IMR-90 (cell line): ENCODE measurements at regions not wholly inside any gene's neighbourhood (a gene's known extent, or its start where the extent isn't known, plus 50 kb on each side); places are given as distances from the start of the nearest gene placed in this dataset.

Experiments
- ATAC-seq: fragments of 200-7000 bp; cut with Tn5 transposase; 2 replicates; pipeline ENCODE4 v1.9.1; 2020; ENCODE audit warnings: low read depth, mild to moderate bottlenecking, moderate library complexity
- BruUV-seq: library from RNA; stranded (reverse); fragments of 400-500 nt; replicated peaks from 2 replicates; lab custom pipeline; 2021; lab: Mats Ljungman, UMichigan
- CTCF ChIA-PET: fragments of 300-600 bp; formaldehyde crosslinking; extraction: SDS; loops from one replicate; lab custom pipeline; 2021; ENCODE audit warnings: antibody characterized with exemption; lab: Yijun Ruan, JAX
- POLR2A ChIA-PET: fragments of 300-600 bp; sonication (Branson Sonifier 250); formaldehyde crosslinking; loops from one replicate; lab custom pipeline; 2022; ENCODE audit warnings: antibody characterized with exemption; ENCODE audit not compliant: unreplicated experiment; lab: Charles Lee
- DNase-seq: peaks from one replicate; pipeline ENCODE4 v3.0.0; 2013
- H2AFZ ChIP-seq: replicated peaks from 2 replicates; pipeline ENCODE3; 2013; ENCODE audit warnings: low read length, mild to moderate bottlenecking; ENCODE audit not compliant: poor library complexity
- H2AK5ac ChIP-seq: 2 replicates; pipeline ENCODE4 v1.6.1; 2013; ENCODE audit warnings: low read depth, low read length, inconsistent platforms
- H2AK9ac ChIP-seq: replicated peaks from 2 replicates; pipeline ENCODE3; 2013; ENCODE audit warnings: mild to moderate bottlenecking, low read depth, low read length, moderate library complexity; ENCODE audit not compliant: poor library complexity
- H2BK120ac ChIP-seq: 2 replicates; pipeline ENCODE4 v1.6.1; 2013; ENCODE audit warnings: low read depth, low read length, inconsistent platforms
- H2BK15ac ChIP-seq: 3 replicates; pipeline ENCODE4 v1.6.1; 2013; ENCODE audit warnings: low read depth, low read length, inconsistent platforms
- H2BK20ac ChIP-seq: 2 replicates; pipeline ENCODE4 v1.6.1; 2013; ENCODE audit warnings: low read depth, mild to moderate bottlenecking, inconsistent platforms, low read length, moderate library complexity
- H2BK5ac ChIP-seq: 2 replicates; pipeline ENCODE4 v1.6.1; 2013; ENCODE audit warnings: mild to moderate bottlenecking, low read depth, low read length, inconsistent platforms; ENCODE audit not compliant: poor library complexity, severe bottlenecking
- H3K14ac ChIP-seq: replicated peaks from 2 replicates; pipeline ENCODE4 v1.6.1; 2013; ENCODE audit warnings: low read depth, low read length, inconsistent platforms
- H3K18ac ChIP-seq: 2 replicates; pipeline ENCODE4 v1.6.1; 2013; ENCODE audit warnings: low read depth, low read length, control low read depth
- H3K23ac ChIP-seq: 2 replicates; pipeline ENCODE4 v1.6.1; 2013; ENCODE audit warnings: low read depth, low read length, inconsistent platforms
- H3K27ac ChIP-seq: 2 replicates; pipeline ENCODE4 v1.5.1; 2013; ENCODE audit warnings: mild to moderate bottlenecking, control low read depth, low read length; ENCODE audit not compliant: insufficient read depth
- H3K27me3 ChIP-seq: 2 replicates; pipeline ENCODE4 v1.6.1; 2013; ENCODE audit warnings: low read length; ENCODE audit not compliant: control insufficient read depth, insufficient read depth
- H3K36me3 ChIP-seq: 2 replicates; pipeline ENCODE4 v1.6.1; 2013; ENCODE audit warnings: low read length, mixed read lengths; ENCODE audit not compliant: control insufficient read depth, insufficient read depth
- H3K4ac ChIP-seq: 2 replicates; pipeline ENCODE4 v1.6.1; 2013; ENCODE audit warnings: low read depth, low read length, inconsistent platforms
- H3K4me1 ChIP-seq: 2 replicates; pipeline ENCODE4 v1.6.1; 2013; ENCODE audit warnings: low read length, mixed read lengths; ENCODE audit not compliant: control insufficient read depth, insufficient read depth
- H3K4me2 ChIP-seq: 2 replicates; pipeline ENCODE4 v1.6.1; 2013; ENCODE audit warnings: low read depth, mild to moderate bottlenecking, control low read depth, low read length, moderate library complexity
- H3K4me3 ChIP-seq: 2 replicates; pipeline ENCODE4 v1.5.1; 2013; ENCODE audit warnings: low read depth, mild to moderate bottlenecking, control low read depth, low read length, moderate library complexity; ENCODE audit not compliant: insufficient read depth
- H3K56ac ChIP-seq: 2 replicates; pipeline ENCODE4 v1.6.1; 2013; ENCODE audit warnings: low read length, inconsistent platforms; ENCODE audit not compliant: insufficient read depth; ENCODE audit errors: extremely low read depth
- H3K79me1 ChIP-seq, 2 experiments: 2 replicates each; pipeline ENCODE4 v1.6.1; 2013; ENCODE audit warnings: low read length in 2 of 2, inconsistent platforms in 1 of 2, low read depth in 1 of 2
- H3K9ac ChIP-seq: 2 replicates; pipeline ENCODE4 v1.6.1; 2013; ENCODE audit warnings: low read depth, low read length, control low read depth
- H3K9me1 ChIP-seq: 2 replicates; pipeline ENCODE4 v1.6.1; 2013; ENCODE audit warnings: low read length, inconsistent platforms; ENCODE audit not compliant: insufficient read depth
- H3K9me3 ChIP-seq: 2 replicates; pipeline ENCODE4 v1.6.1; 2013; ENCODE audit warnings: low read length; ENCODE audit not compliant: control insufficient read depth, insufficient read depth
- H4K20me1 ChIP-seq: 2 replicates; pipeline ENCODE4 v1.6.1; 2013; ENCODE audit warnings: low read length, inconsistent platforms; ENCODE audit not compliant: insufficient read depth
- H4K5ac ChIP-seq: 2 replicates; pipeline ENCODE4 v1.6.1; 2013; ENCODE audit warnings: mild to moderate bottlenecking, low read depth, low read length, control low read depth
- H4K8ac ChIP-seq, 2 experiments: 2 replicates each; pipeline ENCODE4 v1.6.1; 2013; ENCODE audit warnings: low read depth in 2 of 2, low read length in 2 of 2, control low read depth in 1 of 2, inconsistent platforms in 1 of 2
- H4K91ac ChIP-seq: 2 replicates; pipeline ENCODE4 v1.6.1; 2013; ENCODE audit warnings: low read depth, low read length, inconsistent platforms; ENCODE audit not compliant: insufficient read depth
- BHLHE40 ChIP-seq: fragments of 150-350 bp; IDR thresholded peaks from 2 replicates; pipeline ENCODE4 v1.6.1; 2016; ENCODE audit warnings: mild to moderate bottlenecking, low read depth, low read length
- CEBPB ChIP-seq: IDR thresholded peaks from 2 replicates; pipeline ENCODE4 v1.6.1; 2012; ENCODE audit warnings: low read depth, low read length, improper control_type of control experiment
- CHD1 ChIP-seq: IDR thresholded peaks from 2 replicates; pipeline ENCODE4 v1.6.1; 2012; ENCODE audit warnings: low read depth, low read length, improper control_type of control experiment
- FOS ChIP-seq: fragments of 150-350 bp; IDR thresholded peaks from 2 replicates; pipeline ENCODE4 v1.6.1; 2016; ENCODE audit warnings: low read depth, low read length
- MAFK ChIP-seq: IDR thresholded peaks from 2 replicates; pipeline ENCODE4 v1.6.1; 2012; ENCODE audit warnings: low read depth, low read length, improper control_type of control experiment
- MAZ ChIP-seq: IDR thresholded peaks from 2 replicates; pipeline ENCODE4 v1.6.1; 2012; ENCODE audit warnings: low read depth, mild to moderate bottlenecking, low read length, improper control_type of control experiment, moderate library complexity, borderline replicate concordance
- MXI1 ChIP-seq: IDR thresholded peaks from 2 replicates; pipeline ENCODE4 v1.6.1; 2012; ENCODE audit warnings: low read depth, mild to moderate bottlenecking, low read length, moderate library complexity, borderline replicate concordance
- NFE2L2 ChIP-seq: fragments of 150-350 bp; IDR thresholded peaks from 2 replicates; pipeline ENCODE4 v1.6.1; 2016; ENCODE audit warnings: low read depth, mild to moderate bottlenecking, low read length
- POLR2A ChIP-seq: IDR thresholded peaks from 2 replicates; pipeline ENCODE4 v1.6.1; 2012; ENCODE audit warnings: mild to moderate bottlenecking, low read depth, low read length
- RAD21 ChIP-seq: IDR thresholded peaks from 2 replicates; pipeline ENCODE4 v1.6.1; 2012; ENCODE audit warnings: low read length, improper control_type of control experiment
- RCOR1 ChIP-seq: IDR thresholded peaks from 2 replicates; pipeline ENCODE4 v1.6.1; 2012; ENCODE audit warnings: mild to moderate bottlenecking, low read length, improper control_type of control experiment; ENCODE audit not compliant: insufficient replicate concordance
- RFX5 ChIP-seq: IDR thresholded peaks from 2 replicates; pipeline ENCODE4 v1.8.0; 2012; ENCODE audit warnings: low read depth, mild to moderate bottlenecking, low read length, moderate library complexity
- SMC3 ChIP-seq: fragments of 150-350 bp; IDR thresholded peaks from 2 replicates; pipeline ENCODE4 v1.6.1; 2016; ENCODE audit warnings: low read depth, mild to moderate bottlenecking, antibody characterized with exemption, low read length, moderate library complexity
- dilution Hi-C: fragments of 300-500 bp; cut with HindIII; formaldehyde crosslinking; loops from one replicate; pipeline ENCODE4 v1.14.3; 2018; ENCODE audit warnings: low sequenced_read_pairs; ENCODE audit not compliant: unreplicated experiment
- in situ Hi-C: fragments of 300-500 bp; cut with MboI; formaldehyde crosslinking; loops from 3 replicates; pipeline ENCODE4 v1.14.3; 2019; ENCODE audit warnings: low sequenced_read_pairs, inconsistent platforms, mixed read lengths
- intact Hi-C: fragments of 100-400 bp; cut with micrococcal nuclease; formaldehyde crosslinking; loops from 2 replicates; pipeline ENCODE4 v1.10.0; 2022
- TF ChIP-seq, protein P1 (sequence below): conservative IDR thresholded peaks from 2 replicates; pipeline ENCODE4 v1.5.1; 2012; ENCODE audit warnings: mild to moderate bottlenecking, low read depth, low read length, improper control_type of control experiment
- TF ChIP-seq, protein P2 (sequence below): fragments of 150-350 bp; IDR thresholded peaks from 2 replicates; pipeline ENCODE4 v1.6.1; 2016; ENCODE audit warnings: low read depth, mild to moderate bottlenecking, low read length, moderate library complexity, borderline replicate concordance
- TF ChIP-seq, protein P3 (sequence below): fragments of 150-350 bp; IDR thresholded peaks from 2 replicates; pipeline ENCODE4 v1.6.1; 2017; ENCODE audit warnings: mild to moderate bottlenecking, antibody characterized with exemption, low read length, low read depth

DNA sequence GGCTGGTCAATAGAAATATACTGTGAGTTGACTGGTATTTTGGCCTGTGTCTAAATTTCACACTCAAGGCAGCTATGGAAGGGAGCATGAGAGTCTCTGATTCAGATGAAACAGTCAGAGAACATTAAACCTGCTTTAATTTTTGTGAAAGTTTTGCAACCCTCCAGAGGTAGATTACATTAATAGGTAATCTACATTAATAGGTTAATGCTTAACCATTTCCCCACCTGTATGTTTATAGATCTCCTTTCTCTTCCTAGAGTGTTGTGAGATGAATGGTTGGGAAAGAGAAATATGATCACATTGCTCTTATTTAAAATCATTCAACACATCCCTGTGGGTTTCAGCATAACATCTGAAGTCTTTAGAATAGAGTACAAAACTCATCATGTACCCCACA, 586.9 kb upstream of the DPPA4 start:
- ChIA-PET POLR2A (no interaction called here), CTCF (no interaction called here)
- Histone ChIP-seq H3K18ac (no peak overlapping the region; the same call in 1 of the 2 replicates), H2BK120ac (no peak overlapping the region), H3K14ac (no peak overlapping the region), H3K23ac (no peak overlapping the region), H4K8ac (no peak overlapping the region), H3K27ac (no peak overlapping the region), H2BK20ac (peak overlapping the region; percentile 53), H2BK15ac (0 out of 3 replicates have a peak overlapping the region, but pooled peaks have one; percentile 79), H3K9ac (no peak overlapping the region), H3K9me3 (no peaks in the 10 kb centered on the region), H3K4ac (no peak overlapping the region), H3K4me2 (no peak overlapping the region), H3K36me3 (no peaks in the 10 kb centered on the region), H3K79me1 (no peaks in the 10 kb centered on the region), H3K9me1 (no peaks in the 10 kb centered on the region), H2AK9ac (no peak overlapping the region), H3K56ac (no peak overlapping the region), H3K27me3 (no peaks in the 10 kb centered on the region), H3K4me1 (peaks cover 7% of the 10 kb centered on the region), H3K4me3 (no peak overlapping the region), H4K91ac (no peak overlapping the region), H2BK5ac (no peak overlapping the region), H4K5ac (no peak overlapping the region), H2AFZ (no peak overlapping the region), H2AK5ac (no peak overlapping the region), H4K20me1 (no peaks in the 10 kb centered on the region)
- ATAC-seq, result no peak
- dilution Hi-C loops (no loop called here), in situ Hi-C loops (no loop called here), intact Hi-C loops (no loop called here)
- TF ChIP-seq BHLHE40 (no peak), POLR2A (no peak), MAZ (no peak), MXI1 (no peak), MAFK (no peak), SMC3 (no peak), CEBPB (no peak), RCOR1 (no peak), CHD1 (no peak), RAD21 (no peak), RFX5 (no peak), NFE2L2 (no peak), FOS (no peak)
- TF ChIP-seq, protein P1, sequence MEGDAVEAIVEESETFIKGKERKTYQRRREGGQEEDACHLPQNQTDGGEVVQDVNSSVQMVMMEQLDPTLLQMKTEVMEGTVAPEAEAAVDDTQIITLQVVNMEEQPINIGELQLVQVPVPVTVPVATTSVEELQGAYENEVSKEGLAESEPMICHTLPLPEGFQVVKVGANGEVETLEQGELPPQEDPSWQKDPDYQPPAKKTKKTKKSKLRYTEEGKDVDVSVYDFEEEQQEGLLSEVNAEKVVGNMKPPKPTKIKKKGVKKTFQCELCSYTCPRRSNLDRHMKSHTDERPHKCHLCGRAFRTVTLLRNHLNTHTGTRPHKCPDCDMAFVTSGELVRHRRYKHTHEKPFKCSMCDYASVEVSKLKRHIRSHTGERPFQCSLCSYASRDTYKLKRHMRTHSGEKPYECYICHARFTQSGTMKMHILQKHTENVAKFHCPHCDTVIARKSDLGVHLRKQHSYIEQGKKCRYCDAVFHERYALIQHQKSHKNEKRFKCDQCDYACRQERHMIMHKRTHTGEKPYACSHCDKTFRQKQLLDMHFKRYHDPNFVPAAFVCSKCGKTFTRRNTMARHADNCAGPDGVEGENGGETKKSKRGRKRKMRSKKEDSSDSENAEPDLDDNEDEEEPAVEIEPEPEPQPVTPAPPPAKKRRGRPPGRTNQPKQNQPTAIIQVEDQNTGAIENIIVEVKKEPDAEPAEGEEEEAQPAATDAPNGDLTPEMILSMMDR, result no peak
- TF ChIP-seq, protein P2, sequence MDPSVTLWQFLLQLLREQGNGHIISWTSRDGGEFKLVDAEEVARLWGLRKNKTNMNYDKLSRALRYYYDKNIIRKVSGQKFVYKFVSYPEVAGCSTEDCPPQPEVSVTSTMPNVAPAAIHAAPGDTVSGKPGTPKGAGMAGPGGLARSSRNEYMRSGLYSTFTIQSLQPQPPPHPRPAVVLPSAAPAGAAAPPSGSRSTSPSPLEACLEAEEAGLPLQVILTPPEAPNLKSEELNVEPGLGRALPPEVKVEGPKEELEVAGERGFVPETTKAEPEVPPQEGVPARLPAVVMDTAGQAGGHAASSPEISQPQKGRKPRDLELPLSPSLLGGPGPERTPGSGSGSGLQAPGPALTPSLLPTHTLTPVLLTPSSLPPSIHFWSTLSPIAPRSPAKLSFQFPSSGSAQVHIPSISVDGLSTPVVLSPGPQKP, result no peak
- TF ChIP-seq, protein P3, sequence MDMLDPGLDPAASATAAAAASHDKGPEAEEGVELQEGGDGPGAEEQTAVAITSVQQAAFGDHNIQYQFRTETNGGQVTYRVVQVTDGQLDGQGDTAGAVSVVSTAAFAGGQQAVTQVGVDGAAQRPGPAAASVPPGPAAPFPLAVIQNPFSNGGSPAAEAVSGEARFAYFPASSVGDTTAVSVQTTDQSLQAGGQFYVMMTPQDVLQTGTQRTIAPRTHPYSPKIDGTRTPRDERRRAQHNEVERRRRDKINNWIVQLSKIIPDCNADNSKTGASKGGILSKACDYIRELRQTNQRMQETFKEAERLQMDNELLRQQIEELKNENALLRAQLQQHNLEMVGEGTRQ, result no peak
- no peak for DNase-seq
- BruUV-seq, result no TSS peak
